Stomach (tissue), 8 donors: ENCODE measurements at regions not wholly inside any gene's neighbourhood (a gene's known extent, or its start where the extent isn't known, plus 50 kb on each side); places are given as distances from the start of the nearest gene placed in this dataset.
A peak's percentile ranks its signal among the peaks of the same experiment; 100 is the strongest.
"Not testable (repeated sequence)": the region's sequence is repeated elsewhere in the genome, so short reads cannot be mapped to it uniquely, and the experiment has no call there.

ENCODE experiments used
- DNase-seq, 2 donors: peaks; one replicate each; pipeline versions ENCODE4 v3.0.0 to v3.0.0-alpha.2; 2013 to 2019
- H3K27ac ChIP-seq, 5 donors: fragments of 200-600 bp in 4 of 5; sonication (generic) in 4 of 5; one replicate each; pipeline ENCODE4 v1.5.1; 2013 to 2019; ENCODE audit warnings: mild to moderate bottlenecking in 1 of 5, moderate library complexity in 1 of 5
- H3K27me3 ChIP-seq, 3 donors: fragments of 200-600 bp; sonication (generic); one replicate each; pipeline ENCODE4 v1.5.1; 2017 to 2019; ENCODE audit warnings: mixed run types in 1 of 3
- H3K36me3 ChIP-seq, 4 donors: fragments of 200-600 bp; sonication (generic); 1 replicate in 3 of 4; 2 replicates in 1 of 4; pipeline ENCODE4 v1.5.1; 2016 to 2019
- H3K4me1 ChIP-seq, 4 donors: fragments of 200-600 bp; sonication (generic); one replicate each; pipeline ENCODE4 v1.5.1; 2016 to 2019
- H3K4me3 ChIP-seq, 4 donors: fragments of 200-600 bp; sonication (generic) in 3 of 4; one replicate each; pipeline ENCODE4 v1.5.1; 2016 to 2019; ENCODE audit warnings: mild to moderate bottlenecking in 1 of 4
- H3K9me3 ChIP-seq, 4 donors: fragments of 200-600 bp; sonication (generic); one replicate each; pipeline ENCODE4 v1.5.1; 2016 to 2019
- EP300 ChIP-seq: sonication (generic); formaldehyde crosslinking; IDR thresholded peaks from one replicate; pipeline ENCODE4 v1.6.1; 2017; ENCODE audit warnings: antibody characterized with exemption
- POLR2A ChIP-seq, 4 donors: fragments of 450-650 bp; IDR thresholded peaks; one replicate each; pipeline ENCODE4 v1.6.1; 2016; ENCODE audit warnings: antibody characterized with exemption in 4 of 4, control low read depth in 2 of 4, mild to moderate bottlenecking in 1 of 4, moderate library complexity in 1 of 4
- POLR2AphosphoS5 ChIP-seq, 3 donors: sonication (generic); formaldehyde crosslinking; IDR thresholded peaks; one replicate each; pipeline ENCODE4 v1.6.1; 2016; ENCODE audit warnings: antibody characterized with exemption in 3 of 3
- WGBS, 5 donors: extraction: QIAGEN DNeasy Blood & Tissue Kit in 3 of 5; methylation state at CpG; one replicate each; pipeline versions ENCODE4 v1.1.5 to v1.1.7; 2013 to 2018; 5-methylcytosine and 5-hydroxymethylcytosine counted together
- intact Hi-C: fragments of 100-400 bp; cut with DNase I; formaldehyde crosslinking; loops from one replicate; pipeline ENCODE4 v1.15.1; 2023; ENCODE audit warnings: low total_unique reads
- TF ChIP-seq, protein P1 (sequence below), 7 experiments: fragments of 450-650 bp in 4 of 7; fragments of 200-600 bp in 3 of 7; sonication (generic) in 3 of 7; IDR thresholded peaks; one replicate each; pipeline ENCODE4 v1.5.1; 2016 to 2019; ENCODE audit warnings: antibody characterized with exemption in 7 of 7, control low read depth in 2 of 7, mild to moderate bottlenecking in 1 of 7
- donor health status: healthy with polysubstance abuse.
- donor health status: Bipolar disorder and iron deficiency.
- donor health status: healthy.

DNA sequence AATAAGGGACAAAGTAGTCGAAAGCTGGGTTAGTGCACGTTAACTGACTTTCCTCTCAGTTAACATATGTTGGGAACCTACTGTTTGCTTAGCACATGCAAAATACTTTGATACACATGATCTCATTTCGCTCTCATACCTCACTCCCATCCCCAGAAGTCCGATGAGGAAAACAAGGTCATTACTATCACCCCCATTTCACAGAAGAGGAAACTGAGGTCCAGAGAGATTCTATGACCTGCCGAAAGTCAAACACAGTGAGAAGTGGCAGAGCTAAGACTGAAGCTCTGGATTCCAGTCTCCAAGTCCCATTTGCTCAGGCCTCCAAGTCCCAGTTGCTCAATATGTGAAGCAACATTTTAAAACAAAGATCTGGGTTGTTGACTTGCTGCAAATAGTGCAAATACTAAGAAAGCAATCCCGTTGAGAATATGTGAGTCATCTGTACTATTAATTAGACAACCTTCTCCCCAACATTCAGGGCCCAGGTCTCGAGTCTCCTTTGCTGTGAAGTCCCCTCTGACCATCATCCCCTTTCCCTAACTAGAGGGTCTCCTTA, 170.6 kb upstream of the PWP1 start:
- WGBS, 5 donors: 66 to 81% (median 76%) methylated on average over 7 of the region's 7 CpGs
- H3K4me1 ChIP-seq: no peaks in the 10 kb centered on the region
- no peak for DNase-seq
- no peak for TF ChIP-seq POLR2A (IDR thresholded peaks at IDR 0.05)
- TF ChIP-seq, protein P1, sequence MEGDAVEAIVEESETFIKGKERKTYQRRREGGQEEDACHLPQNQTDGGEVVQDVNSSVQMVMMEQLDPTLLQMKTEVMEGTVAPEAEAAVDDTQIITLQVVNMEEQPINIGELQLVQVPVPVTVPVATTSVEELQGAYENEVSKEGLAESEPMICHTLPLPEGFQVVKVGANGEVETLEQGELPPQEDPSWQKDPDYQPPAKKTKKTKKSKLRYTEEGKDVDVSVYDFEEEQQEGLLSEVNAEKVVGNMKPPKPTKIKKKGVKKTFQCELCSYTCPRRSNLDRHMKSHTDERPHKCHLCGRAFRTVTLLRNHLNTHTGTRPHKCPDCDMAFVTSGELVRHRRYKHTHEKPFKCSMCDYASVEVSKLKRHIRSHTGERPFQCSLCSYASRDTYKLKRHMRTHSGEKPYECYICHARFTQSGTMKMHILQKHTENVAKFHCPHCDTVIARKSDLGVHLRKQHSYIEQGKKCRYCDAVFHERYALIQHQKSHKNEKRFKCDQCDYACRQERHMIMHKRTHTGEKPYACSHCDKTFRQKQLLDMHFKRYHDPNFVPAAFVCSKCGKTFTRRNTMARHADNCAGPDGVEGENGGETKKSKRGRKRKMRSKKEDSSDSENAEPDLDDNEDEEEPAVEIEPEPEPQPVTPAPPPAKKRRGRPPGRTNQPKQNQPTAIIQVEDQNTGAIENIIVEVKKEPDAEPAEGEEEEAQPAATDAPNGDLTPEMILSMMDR (IDR thresholded peaks at IDR 0.05): no peak
- TF ChIP-seq EP300: no peak
- no peak for TF ChIP-seq POLR2AphosphoS5 (IDR thresholded peaks at IDR 0.05)
- peak overlapping the region in 1 of 5 donors; percentile 17 for H3K27ac ChIP-seq
- H3K9me3 ChIP-seq: no peaks in the 10 kb centered on the region
- H3K4me3 ChIP-seq: no peak overlapping the region
- no peaks in the 10 kb centered on the region for H3K27me3 ChIP-seq
- no peaks in the 10 kb centered on the region for H3K36me3 ChIP-seq
- intact Hi-C loops: no loop called here

DNA sequence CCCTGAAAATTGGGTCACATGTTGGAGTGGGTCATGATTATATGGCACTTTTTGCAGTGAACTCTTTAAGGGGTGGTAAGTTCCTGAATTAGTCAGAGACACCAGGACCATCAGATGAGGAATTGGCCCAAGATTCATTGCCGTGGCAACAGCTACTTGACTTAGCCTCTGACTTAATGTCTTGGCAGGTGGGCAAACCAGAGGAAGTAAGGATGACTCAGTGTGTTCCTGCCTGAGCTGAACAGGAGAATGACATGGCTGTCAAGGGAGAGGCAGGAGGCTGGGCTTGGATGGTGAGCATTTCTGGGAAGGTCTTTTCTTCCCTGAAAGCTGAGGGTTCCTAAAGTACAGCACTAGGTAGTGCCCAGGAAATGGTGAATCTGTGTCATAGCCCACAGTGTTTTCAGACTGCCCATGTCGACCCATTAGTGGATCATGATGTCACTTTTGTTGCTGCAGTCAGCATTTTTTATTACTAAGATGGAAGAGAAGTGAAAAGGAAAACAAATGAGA, 170.1 kb upstream of the PWP1 start:
- WGBS, 5 donors: 38 to 62% (median 52%) methylated on average over 2 of the region's 2 CpGs
- TF ChIP-seq POLR2A (IDR thresholded peaks at IDR 0.05) (no peak), EP300 (no peak)
- intact Hi-C loops: no loop called here

DNA sequence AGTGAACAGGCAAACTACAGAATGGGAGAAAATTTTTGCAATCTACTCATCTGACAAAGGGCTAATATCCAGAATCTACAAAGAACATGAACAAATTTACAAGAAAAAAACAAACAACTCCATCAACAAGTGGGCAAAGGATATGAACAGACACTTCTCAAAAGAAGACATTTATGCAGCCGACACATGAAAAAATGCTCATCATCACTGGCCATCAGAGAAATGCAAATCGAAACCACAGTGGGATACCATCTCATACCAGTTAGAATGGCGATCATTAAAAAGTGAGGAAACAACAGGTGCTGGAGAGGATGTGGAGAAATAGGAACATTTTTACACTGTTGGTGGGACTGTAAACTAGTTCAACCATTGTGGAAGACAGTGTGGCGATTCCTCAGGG, 167.8 kb upstream of the PWP1 start:
- H3K27me3 ChIP-seq, H3K9me3 ChIP-seq, H3K36me3 ChIP-seq, H3K27ac ChIP-seq, DNase-seq, H3K4me1 ChIP-seq, intact Hi-C loops, H3K4me3 ChIP-seq: not testable (repeated sequence)
- 83 to 100% (median 92%) methylated on average over 3 to 4 of the region's 4 CpGs for WGBS, 5 donors

More for the DNA sequence above, 170.1 kb upstream of the PWP1 start:
- H3K4me3 ChIP-seq: no peak overlapping the region
- no peaks in the 10 kb centered on the region for H3K27me3 ChIP-seq
- H3K27ac ChIP-seq: peak overlapping the region in 1 of 5 donors; percentile 17
- DNase-seq: peak in 1 of 2 donors; percentile 29
- no peaks in the 10 kb centered on the region for H3K4me1 ChIP-seq
- no peaks in the 10 kb centered on the region for H3K9me3 ChIP-seq
- no peaks in the 10 kb centered on the region for H3K36me3 ChIP-seq

DNA sequence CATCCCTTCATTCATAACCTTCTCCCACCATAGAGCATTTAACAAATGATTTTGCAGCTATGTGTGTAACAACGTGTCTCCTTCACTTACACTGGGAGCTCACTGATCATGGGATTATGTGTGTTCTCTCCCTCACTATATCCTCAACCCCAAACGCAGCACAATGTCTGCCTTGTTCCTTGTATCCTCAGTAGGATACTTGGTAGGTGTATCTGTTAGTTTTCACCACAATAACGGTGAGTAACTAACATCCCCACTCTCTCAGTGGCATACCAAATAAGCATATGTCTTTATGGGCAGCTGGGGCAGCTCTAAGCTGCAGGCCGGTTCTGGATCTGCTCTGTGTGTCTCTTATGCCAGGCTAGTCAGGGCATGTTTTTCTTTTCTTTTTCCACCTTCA, 166.7 kb upstream of the PWP1 start:
- Histone ChIP-seq H3K36me3 (no peaks in the 10 kb centered on the region), H3K4me3 (no peak overlapping the region), H3K27ac (no peak overlapping the region), H3K27me3 (no peaks in the 10 kb centered on the region), H3K9me3 (peaks cover 0 to 9% (median 6%) of the 10 kb centered on the region in 4 donors), H3K4me1 (no peaks in the 10 kb centered on the region)
- 86 to 93% (median 91%) methylated on average over 4 of the region's 4 CpGs for WGBS, 5 donors
- TF ChIP-seq EP300: no peak
- TF ChIP-seq, protein P1 (IDR thresholded peaks at IDR 0.05): no peak
- TF ChIP-seq POLR2AphosphoS5 (IDR thresholded peaks at IDR 0.05): no peak
- no peak for TF ChIP-seq POLR2A (IDR thresholded peaks at IDR 0.05)
- DNase-seq: no peak
- intact Hi-C loops: no loop called here

DNA sequence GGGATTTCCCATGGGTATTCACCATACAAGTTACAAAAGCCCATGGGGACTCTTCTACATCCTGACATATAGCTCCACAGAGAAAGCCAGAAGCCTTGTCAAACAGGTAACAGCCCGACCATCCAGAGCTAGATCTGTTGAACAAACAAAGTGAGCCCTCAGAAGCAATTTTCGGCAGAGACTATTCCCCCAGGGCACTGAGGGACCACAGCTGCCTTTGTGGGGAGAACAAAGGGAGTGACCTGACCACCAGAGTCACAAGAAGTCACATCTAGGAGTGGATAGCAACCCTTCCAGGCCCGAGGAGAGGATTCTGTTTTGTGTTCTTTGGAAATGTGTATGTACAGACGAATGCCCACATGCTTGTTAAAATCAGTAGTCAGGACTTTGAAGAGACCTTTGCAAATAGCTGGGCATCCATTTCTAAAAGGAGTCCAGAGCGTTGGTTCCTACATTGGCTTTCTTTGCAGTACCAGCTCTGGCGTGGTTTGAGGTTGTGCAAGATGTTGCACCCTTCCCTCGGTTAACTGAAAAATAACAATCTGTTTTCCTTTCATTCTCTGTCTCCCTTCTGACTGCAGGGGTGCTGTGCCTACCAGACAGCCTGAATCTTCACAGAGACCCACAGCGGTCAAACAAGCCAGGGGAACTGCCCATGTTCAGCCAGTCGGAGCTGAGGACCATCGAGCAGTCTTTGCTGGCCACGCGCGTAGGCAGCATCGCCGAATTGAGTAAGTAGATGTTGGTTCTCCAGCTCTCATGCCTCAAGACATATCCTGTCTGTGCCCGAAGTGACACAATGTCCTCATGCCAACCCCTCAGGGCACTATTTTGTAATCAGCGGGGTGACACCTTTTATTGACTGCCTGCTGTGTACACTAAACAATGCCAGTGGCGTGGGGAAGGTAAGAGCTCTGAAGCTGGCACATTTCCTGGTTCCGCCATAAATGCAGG, 165.4 kb upstream of the PWP1 start:
- H3K9me3 ChIP-seq: peaks cover 0 to 9% (median 6%) of the 10 kb centered on the region in 4 donors
- no peaks in the 10 kb centered on the region for H3K4me1 ChIP-seq
- H3K27me3 ChIP-seq: no peaks in the 10 kb centered on the region
- TF ChIP-seq, protein P1 (IDR thresholded peaks at IDR 0.05): no peak
- no peak for TF ChIP-seq POLR2AphosphoS5 (IDR thresholded peaks at IDR 0.05)
- no peak for TF ChIP-seq POLR2A (IDR thresholded peaks at IDR 0.05)
- no peak for TF ChIP-seq EP300
- intact Hi-C loops: no loop called here
- DNase-seq: no peak
- H3K36me3 ChIP-seq: no peaks in the 10 kb centered on the region
- 72 to 84% (median 80%) methylated on average over 19 of the region's 19 CpGs for WGBS, 5 donors
- no peak overlapping the region for H3K27ac ChIP-seq
- no peak overlapping the region for H3K4me3 ChIP-seq
